Transverse colon (tissue), 4 donors: ENCODE measurements at regions not wholly inside any gene's neighbourhood (a gene's known extent, or its start where the extent isn't known, plus 50 kb on each side); places are given as distances from the start of the nearest gene placed in this dataset.

ENCODE experiments used
- DNase-seq: peaks from one replicate; pipeline ENCODE4 v3.0.0-alpha.2; 2019
- H3K27ac ChIP-seq, 4 donors: fragments of 200-600 bp; sonication (generic); 2 replicates each; pipeline ENCODE4 v1.5.1; 2016 to 2018; ENCODE audit warnings: inconsistent platforms in 4 of 4
- H3K27me3 ChIP-seq: fragments of 200-600 bp; sonication (generic); 2 replicates; pipeline ENCODE4 v1.5.1; 2017; ENCODE audit warnings: inconsistent platforms
- H3K36me3 ChIP-seq, 4 donors: fragments of 200-600 bp; sonication (generic); 2 replicates each; pipeline ENCODE4 v1.5.1; 2017 to 2019; ENCODE audit warnings: inconsistent platforms in 4 of 4
- H3K4me1 ChIP-seq, 4 donors: fragments of 200-600 bp; sonication (generic); 2 replicates each; pipeline ENCODE4 v1.5.1; 2017 to 2020; ENCODE audit warnings: inconsistent platforms in 4 of 4
- H3K4me3 ChIP-seq, 4 donors: fragments of 200-600 bp; sonication (generic); 1 replicate in 1 of 4; 2 replicates in 3 of 4; pipeline versions ENCODE4 v1.5.1 to v1.6.1; 2017 to 2019; ENCODE audit warnings: inconsistent platforms in 4 of 4
- H3K9me3 ChIP-seq, 2 donors: fragments of 200-600 bp; sonication (generic); 2 replicates each; pipeline ENCODE4 v1.5.1; 2017 to 2019; ENCODE audit warnings: inconsistent platforms in 2 of 2
- EP300 ChIP-seq: sonication (generic); formaldehyde crosslinking; IDR thresholded peaks from one replicate; pipeline ENCODE4 v1.6.1; 2017; ENCODE audit warnings: antibody characterized with exemption, low read depth
- POLR2A ChIP-seq: fragments of 450-650 bp; IDR thresholded peaks from one replicate; pipeline ENCODE4 v1.6.1; 2016; ENCODE audit warnings: antibody characterized with exemption, mild to moderate bottlenecking, moderate library complexity
- POLR2AphosphoS5 ChIP-seq, 3 donors: sonication (generic); formaldehyde crosslinking; IDR thresholded peaks; one replicate each; pipeline ENCODE4 v1.6.1; 2016; ENCODE audit warnings: antibody characterized with exemption in 3 of 3
- WGBS, 2 donors: methylation state at CpG; one replicate each; pipeline ENCODE4 v1.1.5; 2018; ENCODE audit warnings: low coverage in 1 of 2; 5-methylcytosine and 5-hydroxymethylcytosine counted together
- in situ Hi-C, 4 donors: fragments of 200-750 bp; cut with MboI; loops; one replicate each; pipeline versions ENCODE4 v1.15.0 to v1.15.1; 2017; ENCODE audit warnings: low sequenced_read_pairs in 3 of 4, low pct_ligation_motif_present in 1 of 4, low pct_unique_long_range_greater_than_20kb in 1 of 4
- intact Hi-C: fragments of 100-400 bp; cut with DNase I; formaldehyde crosslinking; loops from one replicate; pipeline ENCODE4 v1.15.1; 2023; ENCODE audit warnings: low total_unique reads
- TF ChIP-seq, protein P1 (sequence below), 5 experiments: fragments of 200-600 bp in 3 of 5; fragments of 450-650 bp in 2 of 5; sonication (generic) in 3 of 5; IDR thresholded peaks; 1 replicate in 2 of 5; 2 replicates in 3 of 5; pipeline ENCODE4 v1.5.1; 2016 to 2017; ENCODE audit warnings: antibody characterized with exemption in 5 of 5, inconsistent platforms in 3 of 5, mild to moderate bottlenecking in 2 of 5, moderate library complexity in 1 of 5

DNA sequence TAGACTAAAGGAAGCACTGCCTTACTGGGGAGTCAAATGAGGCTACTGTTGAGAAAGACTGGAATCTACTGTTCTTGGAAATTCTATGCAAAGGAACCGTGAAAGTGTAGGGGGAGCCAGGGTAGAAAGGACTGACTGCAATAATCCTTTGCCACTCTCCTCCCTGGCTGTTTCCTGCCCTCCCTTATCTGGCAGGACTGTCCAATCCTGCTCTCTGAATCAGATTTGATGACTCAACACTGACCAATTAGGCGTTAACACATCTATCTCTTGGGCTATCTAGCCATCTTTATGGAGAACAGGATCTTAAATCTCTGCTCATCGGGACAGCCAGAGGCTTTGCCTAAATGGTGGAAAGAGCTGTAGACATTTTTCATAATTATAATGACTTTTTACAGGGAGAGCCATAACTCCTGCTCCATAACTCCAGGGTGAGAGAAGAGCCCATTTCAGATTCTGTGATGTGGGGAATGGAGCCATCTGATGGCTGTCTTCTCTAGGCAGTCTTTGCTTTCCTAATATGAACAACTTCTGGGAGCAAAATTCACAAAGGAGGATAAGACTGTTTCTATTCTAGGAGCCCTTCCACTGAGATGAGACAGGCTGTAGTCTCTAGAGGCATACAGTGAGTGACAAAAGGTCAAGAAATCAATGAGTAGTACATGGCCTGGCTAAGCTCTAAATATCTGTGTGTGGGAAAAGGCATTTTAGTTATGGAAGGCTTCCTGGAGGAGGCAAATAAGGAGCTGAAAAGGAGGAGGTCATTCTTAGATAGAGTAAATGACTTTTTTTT lies 68.9 kb upstream of the CISTR start:
- TF ChIP-seq POLR2A (no peak), EP300 (no peak), POLR2AphosphoS5 (IDR thresholded peaks at IDR 0.05) (no peak)
- TF ChIP-seq, protein P1, sequence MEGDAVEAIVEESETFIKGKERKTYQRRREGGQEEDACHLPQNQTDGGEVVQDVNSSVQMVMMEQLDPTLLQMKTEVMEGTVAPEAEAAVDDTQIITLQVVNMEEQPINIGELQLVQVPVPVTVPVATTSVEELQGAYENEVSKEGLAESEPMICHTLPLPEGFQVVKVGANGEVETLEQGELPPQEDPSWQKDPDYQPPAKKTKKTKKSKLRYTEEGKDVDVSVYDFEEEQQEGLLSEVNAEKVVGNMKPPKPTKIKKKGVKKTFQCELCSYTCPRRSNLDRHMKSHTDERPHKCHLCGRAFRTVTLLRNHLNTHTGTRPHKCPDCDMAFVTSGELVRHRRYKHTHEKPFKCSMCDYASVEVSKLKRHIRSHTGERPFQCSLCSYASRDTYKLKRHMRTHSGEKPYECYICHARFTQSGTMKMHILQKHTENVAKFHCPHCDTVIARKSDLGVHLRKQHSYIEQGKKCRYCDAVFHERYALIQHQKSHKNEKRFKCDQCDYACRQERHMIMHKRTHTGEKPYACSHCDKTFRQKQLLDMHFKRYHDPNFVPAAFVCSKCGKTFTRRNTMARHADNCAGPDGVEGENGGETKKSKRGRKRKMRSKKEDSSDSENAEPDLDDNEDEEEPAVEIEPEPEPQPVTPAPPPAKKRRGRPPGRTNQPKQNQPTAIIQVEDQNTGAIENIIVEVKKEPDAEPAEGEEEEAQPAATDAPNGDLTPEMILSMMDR (IDR thresholded peaks at IDR 0.05): no peak
- H3K9me3 ChIP-seq: no peaks in the 10 kb centered on the region
- H3K27me3 ChIP-seq: peaks cover 94% of the 10 kb centered on the region
- no peak overlapping the region for H3K4me3 ChIP-seq
- intact Hi-C loops (no loop called here), in situ Hi-C loops (no loop called here)
- no peaks in the 10 kb centered on the region for H3K36me3 ChIP-seq
- H3K4me1 ChIP-seq: no peaks in the 10 kb centered on the region
- DNase-seq: no peak
- no peak overlapping the region for H3K27ac ChIP-seq
- WGBS, 2 donors: 60 to 66% methylated on average over 1 to 3 of the region's 3 CpGs

DNA sequence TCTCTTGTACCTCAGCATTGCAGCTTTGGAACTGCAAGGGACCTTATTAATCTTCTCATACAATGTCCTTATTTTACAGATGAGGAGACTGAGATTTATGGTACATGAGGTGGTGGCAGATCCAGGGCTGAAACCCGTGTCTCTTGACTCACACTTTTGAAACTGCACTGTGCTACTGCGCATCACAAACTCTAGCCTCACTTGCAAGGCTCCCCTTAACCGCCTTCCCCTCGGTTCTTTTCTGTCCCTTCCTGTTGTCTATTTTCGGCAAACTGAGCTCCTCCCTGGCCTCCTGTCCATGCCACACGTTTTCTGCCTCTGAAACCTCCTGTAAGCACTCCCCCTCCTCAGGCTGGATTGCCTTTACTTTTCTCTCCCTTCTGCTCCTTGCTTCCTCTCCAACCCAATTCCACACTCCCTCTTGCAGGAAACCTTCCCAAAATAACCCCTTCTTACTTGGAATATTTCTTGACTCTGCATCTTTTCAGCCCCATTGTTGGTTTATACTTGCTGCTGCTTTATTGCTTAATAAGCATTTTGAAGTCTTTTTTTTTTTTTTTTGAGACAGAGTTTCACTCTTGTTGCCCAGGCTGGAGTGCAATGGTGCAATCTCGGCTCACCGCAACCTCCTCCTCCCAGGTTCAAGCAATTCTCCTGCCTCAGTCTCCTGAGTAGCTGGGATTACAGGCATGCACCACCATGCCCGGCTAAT lies 72.4 kb upstream of the CISTR start:
- TF ChIP-seq POLR2AphosphoS5 (IDR thresholded peaks at IDR 0.05) (no peak), EP300 (no peak), POLR2A (no peak)
- TF ChIP-seq, protein P1 (IDR thresholded peaks at IDR 0.05): no peak
- Histone ChIP-seq H3K9me3 (no peaks in the 10 kb centered on the region), H3K36me3 (no peaks in the 10 kb centered on the region), H3K4me3 (no peak overlapping the region), H3K27me3 (peaks cover 77% of the 10 kb centered on the region), H3K27ac (no peak overlapping the region), H3K4me1 (no peaks in the 10 kb centered on the region)
- intact Hi-C loops (no loop called here), in situ Hi-C loops (no loop called here)
- DNase-seq: no peak
- WGBS, 2 donors: 38 to 70% methylated on average over 6 to 9 of the region's 9 CpGs

DNA sequence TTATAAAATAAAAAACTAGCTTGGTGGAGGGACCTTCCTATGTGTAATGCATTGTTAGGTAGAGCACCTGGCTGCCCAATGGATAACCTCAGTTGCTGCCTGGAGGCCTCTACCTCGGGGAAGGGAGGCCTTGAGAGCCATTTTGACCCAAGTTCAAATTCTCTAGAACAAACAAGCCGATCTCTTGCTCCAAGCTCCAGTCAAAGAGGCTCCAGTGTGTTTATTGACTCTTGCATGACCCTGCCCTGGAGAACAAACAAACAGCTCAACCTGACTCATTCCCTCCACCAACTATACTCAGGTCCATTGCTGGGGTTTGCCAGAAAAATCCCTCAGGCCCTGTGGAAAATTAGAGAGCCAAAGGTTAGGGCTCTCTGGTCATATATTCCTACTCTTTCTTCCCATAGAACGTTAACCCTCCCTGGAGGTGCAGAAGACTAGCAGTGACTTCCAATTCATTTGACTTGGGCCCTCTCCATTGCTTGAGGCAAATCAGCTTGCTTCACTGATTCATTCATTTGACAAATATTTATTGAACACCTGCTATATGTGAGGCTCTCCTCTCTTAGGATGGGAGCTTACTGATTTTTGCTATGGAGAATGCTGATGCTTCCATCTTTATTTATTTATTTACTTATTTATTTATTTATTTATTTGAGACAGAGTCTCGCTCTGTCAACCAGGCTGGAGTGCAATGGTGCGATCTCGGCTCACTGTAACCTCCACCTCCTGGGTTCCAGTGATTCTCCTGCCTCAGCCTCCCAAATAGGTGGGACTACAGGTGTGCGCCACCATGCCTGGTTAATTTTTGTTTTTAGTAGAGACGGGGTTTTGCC lies 73.7 kb upstream of the CISTR start:
- intact Hi-C loops: no loop called here
- no peak for DNase-seq
- no peaks in the 10 kb centered on the region for H3K9me3 ChIP-seq

More for the DNA sequence above, 73.7 kb upstream of the CISTR start:
- Histone ChIP-seq H3K36me3 (no peaks in the 10 kb centered on the region), H3K4me3 (no peak overlapping the region), H3K4me1 (no peaks in the 10 kb centered on the region), H3K27ac (no peak overlapping the region), H3K27me3 (peaks cover 64% of the 10 kb centered on the region)
- in situ Hi-C loops: no loop called here
- WGBS, 2 donors: 73 to 84% methylated on average over 5 to 8 of the region's 8 CpGs
- TF ChIP-seq, protein P1 (IDR thresholded peaks at IDR 0.05): no peak
- TF ChIP-seq POLR2AphosphoS5 (IDR thresholded peaks at IDR 0.05) (no peak), POLR2A (no peak), EP300 (no peak)
